Neural cell (in vitro differentiated cells): ENCODE measurements at regions not wholly inside any gene's neighbourhood (a gene's known extent, or its start where the extent isn't known, plus 50 kb on each side); places are given as distances from the start of the nearest gene placed in this dataset.
A peak's percentile ranks its signal among the peaks of the same experiment; 100 is the strongest.

ENCODE experiments used
- H2AFZ ChIP-seq: fragments of 200-600, 300-800 bp; sonication (generic), shearing (Covaris generic); 2 replicates; pipeline ENCODE4 v1.6.0; 2014; ENCODE audit warnings: low read depth, mild to moderate bottlenecking, antibody characterized with exemption, low read length, moderate library complexity
- H3F3A ChIP-seq: fragments of 200-600 bp; shearing (Covaris generic); 2 replicates; pipeline ENCODE4 v1.6.1; 2016; ENCODE audit warnings: mild to moderate bottlenecking, moderate library complexity, mixed read lengths, antibody characterized with exemption, low read length; ENCODE audit not compliant: insufficient read depth, poor library complexity, severe bottlenecking
- H3K27ac ChIP-seq: fragments of 200-600, 300-800 bp; sonication (generic), shearing (Covaris generic); 2 replicates; pipeline ENCODE4 v1.5.1; 2014; ENCODE audit warnings: mild to moderate bottlenecking, low read length, moderate library complexity
- H3K27me3 ChIP-seq: fragments of 300-800, 200-600 bp; sonication (generic), shearing (Covaris generic); 2 replicates; pipeline ENCODE4 v1.6.0; 2014; ENCODE audit warnings: mild to moderate bottlenecking, low read depth, low read length, moderate library complexity; ENCODE audit not compliant: insufficient read depth
- H3K36me3 ChIP-seq: fragments of 300-800, 200-600 bp; sonication (generic), shearing (Covaris generic); 2 replicates; pipeline ENCODE4 v1.5.1; 2014; ENCODE audit warnings: mild to moderate bottlenecking, antibody characterized with exemption, low read length, moderate library complexity; ENCODE audit not compliant: insufficient read depth
- H3K4me2 ChIP-seq: fragments of 300-800, 200-600 bp; sonication (generic), shearing (Covaris generic); 2 replicates; pipeline ENCODE4 v1.6.0; 2014; ENCODE audit warnings: mild to moderate bottlenecking, low read length
- H3K4me3 ChIP-seq: fragments of 300-800, 200-600 bp; sonication (generic), shearing (Covaris generic); 2 replicates; pipeline ENCODE4 v1.5.1; 2014; ENCODE audit warnings: mild to moderate bottlenecking, low read length, moderate library complexity
- H3K79me2 ChIP-seq: fragments of 200-600 bp; shearing (Covaris generic); replicated peaks from 2 replicates; pipeline ENCODE4 v1.6.0; 2014; ENCODE audit warnings: mild to moderate bottlenecking, low read length, moderate library complexity; ENCODE audit not compliant: insufficient read depth
- H3K9ac ChIP-seq: fragments of 300-800, 200-600 bp; sonication (generic), shearing (Covaris generic); 2 replicates; pipeline ENCODE4 v1.6.1; 2016; ENCODE audit warnings: mild to moderate bottlenecking, low read length, mixed read lengths
- H3K9me2 ChIP-seq: fragments of 200-600 bp; shearing (Covaris generic); 2 replicates; pipeline ENCODE4 v1.6.1; 2016; ENCODE audit warnings: mild to moderate bottlenecking, low read length, mixed read lengths; ENCODE audit not compliant: insufficient read depth
- H3K9me3 ChIP-seq: fragments of 200-600, 300-800 bp; sonication (generic), shearing (Covaris generic); 2 replicates; pipeline ENCODE4 v1.6.1; 2016; ENCODE audit warnings: mild to moderate bottlenecking, mixed run types, low read length, moderate library complexity, mixed read lengths
- H4K20me1 ChIP-seq: fragments of 200-600 bp; shearing (Covaris generic); 2 replicates; pipeline ENCODE4 v1.6.1; 2016; ENCODE audit warnings: mild to moderate bottlenecking, mixed run types; ENCODE audit not compliant: insufficient read depth
- EP300 ChIP-seq: fragments of 450-650 bp; conservative IDR thresholded peaks from 2 replicates; pipeline ENCODE4 v1.6.1; 2014; ENCODE audit warnings: antibody characterized with exemption, mild to moderate bottlenecking, moderate library complexity; ENCODE audit not compliant: poor library complexity, severe bottlenecking
- EZH2 ChIP-seq: fragments of 200-600, 300-800 bp; shearing (Covaris generic), sonication (generic); IDR thresholded peaks from 2 replicates; pipeline ENCODE4 v1.6.1; 2014; ENCODE audit warnings: antibody characterized with exemption, low read length, borderline replicate concordance, mild to moderate bottlenecking; ENCODE audit not compliant: insufficient read depth, poor library complexity, severe bottlenecking
- MXI1 ChIP-seq: fragments of 450-650 bp; conservative IDR thresholded peaks from 2 replicates; pipeline ENCODE4 v1.6.1; 2014; ENCODE audit warnings: antibody characterized with exemption, mild to moderate bottlenecking; ENCODE audit not compliant: poor library complexity, severe bottlenecking
- POLR2AphosphoS5 ChIP-seq: IDR thresholded peaks from 2 replicates; pipeline ENCODE4 v1.6.1; 2012
- RAD21 ChIP-seq: fragments of 450-650 bp; conservative IDR thresholded peaks from 2 replicates; pipeline ENCODE4 v1.6.1; 2014; ENCODE audit warnings: antibody characterized with exemption, mild to moderate bottlenecking, moderate library complexity
- REST ChIP-seq: IDR thresholded peaks from 2 replicates; pipeline ENCODE4 v1.6.1; 2012; ENCODE audit warnings: borderline replicate concordance
- TF ChIP-seq, protein P1 (sequence below): fragments of 450-650 bp; IDR thresholded peaks from 2 replicates; pipeline ENCODE4 v1.5.1; 2014; ENCODE audit warnings: antibody characterized with exemption, mild to moderate bottlenecking, moderate library complexity; ENCODE audit not compliant: poor library complexity, severe bottlenecking

DNA sequence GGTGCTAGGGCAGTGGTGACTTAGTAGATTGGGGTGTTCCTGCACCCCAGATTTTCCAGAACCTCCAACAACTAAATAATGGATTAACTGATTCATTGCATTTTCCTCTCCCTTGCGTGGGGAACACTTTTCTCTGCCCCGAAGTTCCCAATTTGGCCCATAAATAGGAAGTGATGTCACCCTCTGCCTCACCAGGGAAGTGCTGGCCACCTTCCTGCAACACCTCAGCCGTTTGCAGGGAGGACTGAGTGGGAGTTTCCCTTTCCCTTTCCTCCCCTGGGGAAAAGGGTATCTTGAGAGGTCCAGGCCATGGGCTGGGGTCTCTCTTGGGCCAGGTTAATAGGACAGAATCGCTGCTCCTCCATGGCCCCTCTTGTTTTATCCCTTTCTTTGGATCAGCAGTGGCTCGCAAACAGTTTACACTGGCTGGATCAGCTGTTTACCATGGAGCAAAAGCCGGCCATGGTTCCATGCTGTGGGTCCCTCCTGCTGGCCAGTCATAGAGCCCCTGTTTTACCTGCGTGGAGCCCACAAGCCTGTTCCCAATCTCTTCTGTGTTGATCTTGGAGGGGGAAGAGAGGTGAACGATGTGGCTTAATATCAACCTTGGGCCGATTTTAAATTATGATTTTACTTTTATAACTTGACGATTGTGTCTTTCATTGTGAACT is 91.6 kb upstream of the VRK1 start:
- no peaks in the 10 kb centered on the region for H3F3A ChIP-seq
- H3K4me3 ChIP-seq, result no peak overlapping the region
- no peak overlapping the region for H3K27ac ChIP-seq
- H3K79me2 ChIP-seq, result no peaks in the 10 kb centered on the region
- no peaks in the 10 kb centered on the region for H3K9me2 ChIP-seq
- H3K9ac ChIP-seq, result no peak overlapping the region
- H4K20me1 ChIP-seq, result no peaks in the 10 kb centered on the region
- no peak overlapping the region for H3K4me2 ChIP-seq
- no peak overlapping the region for H2AFZ ChIP-seq
- H3K36me3 ChIP-seq, result no peaks in the 10 kb centered on the region
- H3K27me3 ChIP-seq, result no peaks in the 10 kb centered on the region
- TF ChIP-seq, protein P1, sequence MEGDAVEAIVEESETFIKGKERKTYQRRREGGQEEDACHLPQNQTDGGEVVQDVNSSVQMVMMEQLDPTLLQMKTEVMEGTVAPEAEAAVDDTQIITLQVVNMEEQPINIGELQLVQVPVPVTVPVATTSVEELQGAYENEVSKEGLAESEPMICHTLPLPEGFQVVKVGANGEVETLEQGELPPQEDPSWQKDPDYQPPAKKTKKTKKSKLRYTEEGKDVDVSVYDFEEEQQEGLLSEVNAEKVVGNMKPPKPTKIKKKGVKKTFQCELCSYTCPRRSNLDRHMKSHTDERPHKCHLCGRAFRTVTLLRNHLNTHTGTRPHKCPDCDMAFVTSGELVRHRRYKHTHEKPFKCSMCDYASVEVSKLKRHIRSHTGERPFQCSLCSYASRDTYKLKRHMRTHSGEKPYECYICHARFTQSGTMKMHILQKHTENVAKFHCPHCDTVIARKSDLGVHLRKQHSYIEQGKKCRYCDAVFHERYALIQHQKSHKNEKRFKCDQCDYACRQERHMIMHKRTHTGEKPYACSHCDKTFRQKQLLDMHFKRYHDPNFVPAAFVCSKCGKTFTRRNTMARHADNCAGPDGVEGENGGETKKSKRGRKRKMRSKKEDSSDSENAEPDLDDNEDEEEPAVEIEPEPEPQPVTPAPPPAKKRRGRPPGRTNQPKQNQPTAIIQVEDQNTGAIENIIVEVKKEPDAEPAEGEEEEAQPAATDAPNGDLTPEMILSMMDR, result no peak
- TF ChIP-seq RAD21 (no peak), EZH2 (no peak), EP300 (no peak), POLR2AphosphoS5 (no peak), MXI1 (no peak), REST (no peak)
- no peaks in the 10 kb centered on the region for H3K9me3 ChIP-seq

DNA sequence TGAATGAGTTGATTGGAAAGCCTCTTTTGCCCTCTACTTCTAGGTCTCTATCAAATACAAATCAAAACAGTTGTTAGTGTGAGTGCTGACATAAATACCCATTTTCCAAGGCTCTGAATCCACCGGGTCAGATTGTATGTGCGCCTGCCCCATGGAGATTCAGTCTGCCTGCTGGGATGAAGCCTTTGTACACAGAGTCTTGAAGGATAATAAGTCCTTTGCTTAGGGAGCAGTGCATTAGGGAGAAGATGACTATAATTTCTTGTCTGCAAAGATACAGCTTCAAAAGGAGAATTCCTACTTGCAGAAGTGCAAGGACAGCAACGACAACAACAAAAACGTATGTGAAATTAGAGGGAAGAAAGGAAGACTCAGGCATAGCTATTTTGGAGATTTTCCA is 90.3 kb upstream of the VRK1 start:
- H3K9me3 ChIP-seq, result no peaks in the 10 kb centered on the region
- H3K27me3 ChIP-seq, result no peaks in the 10 kb centered on the region
- H3F3A ChIP-seq, result no peaks in the 10 kb centered on the region
- no peak overlapping the region for H3K9ac ChIP-seq
- peak overlapping the region; percentile 42 for H3K27ac ChIP-seq
- no peak for TF ChIP-seq MXI1
- peak; percentile 84 for TF ChIP-seq REST
- TF ChIP-seq, protein P1, result no peak
- no peak for TF ChIP-seq EZH2
- peak; percentile 17 for TF ChIP-seq EP300
- peak; percentile 86 for TF ChIP-seq POLR2AphosphoS5
- no peak for TF ChIP-seq RAD21
- H3K9me2 ChIP-seq, result no peaks in the 10 kb centered on the region
- H3K4me3 ChIP-seq, result no peak overlapping the region
- H4K20me1 ChIP-seq, result no peaks in the 10 kb centered on the region
- H2AFZ ChIP-seq, result no peak overlapping the region
- no peaks in the 10 kb centered on the region for H3K36me3 ChIP-seq
- no peaks in the 10 kb centered on the region for H3K79me2 ChIP-seq
- no peak overlapping the region for H3K4me2 ChIP-seq
